ENCODE measurements at regions not wholly inside any gene's neighbourhood (a gene's known extent, or its start where the extent isn't known, plus 50 kb on each side); places are given as distances from the start of the nearest gene placed in this dataset.
"Not testable (repeated sequence)": the region's sequence is repeated elsewhere in the genome, so short reads cannot be mapped to it uniquely, and the experiment has no call there.

DNA sequence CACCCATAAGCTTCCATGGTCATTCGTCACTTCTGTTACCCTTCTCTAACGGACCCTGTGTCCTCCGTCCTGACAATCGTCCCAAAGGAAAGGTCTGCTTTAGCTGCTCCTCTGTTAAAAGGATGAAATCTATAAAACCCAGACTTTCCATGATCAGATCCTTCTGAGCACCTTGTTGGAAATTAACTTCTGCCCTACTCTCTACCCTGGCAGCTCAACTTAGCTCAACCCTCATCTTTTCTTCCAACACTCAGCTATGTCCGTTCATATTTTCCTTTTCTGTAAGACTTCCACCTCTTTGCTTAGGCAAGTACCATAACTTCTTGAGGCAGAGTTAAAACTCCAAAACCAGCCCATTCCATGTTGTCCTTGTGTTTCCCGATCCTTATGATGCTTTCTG is 205.4 kb downstream of the SPATA31A6 start:
- no peak overlapping the region for H3K4me3 Mint-ChIP-seq
- no peaks in the 10 kb centered on the region for H3K9me3 Mint-ChIP-seq
- no peaks in the 10 kb centered on the region for H3K4me1 Mint-ChIP-seq
- no peak overlapping the region for H3K27ac Mint-ChIP-seq
- no peak for DNase-seq
- TF ChIP-seq, protein P1, sequence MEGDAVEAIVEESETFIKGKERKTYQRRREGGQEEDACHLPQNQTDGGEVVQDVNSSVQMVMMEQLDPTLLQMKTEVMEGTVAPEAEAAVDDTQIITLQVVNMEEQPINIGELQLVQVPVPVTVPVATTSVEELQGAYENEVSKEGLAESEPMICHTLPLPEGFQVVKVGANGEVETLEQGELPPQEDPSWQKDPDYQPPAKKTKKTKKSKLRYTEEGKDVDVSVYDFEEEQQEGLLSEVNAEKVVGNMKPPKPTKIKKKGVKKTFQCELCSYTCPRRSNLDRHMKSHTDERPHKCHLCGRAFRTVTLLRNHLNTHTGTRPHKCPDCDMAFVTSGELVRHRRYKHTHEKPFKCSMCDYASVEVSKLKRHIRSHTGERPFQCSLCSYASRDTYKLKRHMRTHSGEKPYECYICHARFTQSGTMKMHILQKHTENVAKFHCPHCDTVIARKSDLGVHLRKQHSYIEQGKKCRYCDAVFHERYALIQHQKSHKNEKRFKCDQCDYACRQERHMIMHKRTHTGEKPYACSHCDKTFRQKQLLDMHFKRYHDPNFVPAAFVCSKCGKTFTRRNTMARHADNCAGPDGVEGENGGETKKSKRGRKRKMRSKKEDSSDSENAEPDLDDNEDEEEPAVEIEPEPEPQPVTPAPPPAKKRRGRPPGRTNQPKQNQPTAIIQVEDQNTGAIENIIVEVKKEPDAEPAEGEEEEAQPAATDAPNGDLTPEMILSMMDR (IDR thresholded peaks at IDR 0.05): no peak
- H3K36me3 Mint-ChIP-seq (ENCODE audit: low read depth): no peaks in the 10 kb centered on the region
- peaks cover 2% of the 10 kb centered on the region for H3K27me3 Mint-ChIP-seq (ENCODE audit: low read depth, poor library complexity)

DNA sequence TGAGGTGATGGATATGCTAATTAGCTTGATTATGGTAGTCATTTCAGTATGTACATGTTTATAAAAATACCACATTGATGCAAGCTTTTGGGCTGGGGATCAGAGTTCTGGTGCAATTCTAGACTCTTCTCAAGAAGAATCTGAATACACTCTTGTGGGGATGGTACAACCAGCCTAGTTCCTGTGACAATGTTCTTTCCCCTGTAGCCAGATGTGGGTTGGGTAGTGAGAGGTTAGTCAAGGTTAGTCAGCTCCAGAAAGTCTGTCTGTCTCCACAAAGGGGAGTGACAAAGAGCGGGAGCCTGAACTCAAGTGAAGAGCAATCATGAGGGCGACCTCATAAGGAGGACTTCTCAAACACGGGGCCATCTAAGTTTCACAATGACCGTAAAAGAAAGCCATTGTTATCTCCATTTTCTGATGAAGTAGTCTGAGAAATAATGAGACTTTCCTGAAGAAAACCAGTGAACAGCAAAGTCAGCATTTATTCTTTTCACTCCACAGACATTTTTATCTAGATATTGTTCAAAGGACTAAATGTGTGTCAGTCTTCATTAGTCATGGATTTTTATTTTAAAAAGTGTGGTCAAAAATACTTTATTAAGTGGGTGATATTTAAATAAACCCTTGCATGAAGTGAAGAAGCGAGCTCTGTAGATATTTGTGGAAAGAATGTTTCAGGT is 209.5 kb downstream of the SPATA31A6 start:
- not testable (repeated sequence) for H3K9me3 Mint-ChIP-seq; H3K27ac Mint-ChIP-seq; H3K4me3 Mint-ChIP-seq; H3K36me3 Mint-ChIP-seq (ENCODE audit: low read depth); DNase-seq; H3K4me1 Mint-ChIP-seq; H3K27me3 Mint-ChIP-seq (ENCODE audit: low read depth, poor library complexity)

DNA sequence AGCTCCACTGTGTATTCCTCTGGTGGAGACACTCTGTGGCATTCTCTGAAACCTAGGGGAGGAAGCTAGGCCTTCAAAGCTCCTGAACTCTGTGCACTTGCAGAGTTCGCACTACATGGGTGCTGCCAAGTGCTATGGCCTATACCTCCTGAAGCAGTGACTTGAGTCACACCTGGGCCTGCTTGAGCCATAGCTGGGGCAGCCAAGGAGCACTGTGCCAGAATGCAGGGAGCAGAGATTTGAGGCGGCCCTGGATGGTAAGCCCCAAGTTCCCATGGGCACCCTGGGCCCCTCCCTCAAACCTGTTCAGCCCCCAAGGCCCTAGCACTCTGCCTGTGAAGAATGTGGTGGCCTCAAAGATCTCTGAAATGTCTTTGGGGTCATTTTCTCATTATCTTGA is 212.9 kb downstream of the SPATA31A6 start:
- Mint-ChIP-seq H3K4me1 (no peaks in the 10 kb centered on the region), H3K4me3 (no peak overlapping the region), H3K9me3 (no peaks in the 10 kb centered on the region), H3K36me3 (ENCODE audit: low read depth) (no peaks in the 10 kb centered on the region), H3K27me3 (ENCODE audit: low read depth, poor library complexity) (peaks cover 4% of the 10 kb centered on the region), H3K27ac (no peak overlapping the region)
- no peak for DNase-seq
- TF ChIP-seq, protein P1 (IDR thresholded peaks at IDR 0.05): no peak

DNA sequence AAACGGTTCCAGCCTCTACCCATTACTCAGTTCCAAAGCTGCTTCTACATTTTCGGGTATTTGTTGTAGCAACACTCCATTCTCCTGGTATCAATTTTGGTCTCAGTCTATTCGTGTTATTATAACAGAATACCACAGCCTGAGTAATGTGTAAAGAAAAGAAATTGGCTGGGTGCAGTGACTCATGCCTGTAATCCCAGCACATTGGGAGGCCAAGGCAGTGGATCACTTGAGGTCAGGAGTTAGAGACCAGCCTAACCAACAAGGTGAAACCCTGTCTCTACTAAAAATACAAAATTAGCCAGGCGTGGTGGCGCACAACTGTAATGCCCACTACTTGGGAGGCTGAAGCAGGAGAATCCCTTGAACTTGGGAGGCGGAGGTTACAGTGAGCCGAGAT is 213.9 kb downstream of the SPATA31A6 start:
- not testable (repeated sequence) for H3K4me1 Mint-ChIP-seq; H3K27ac Mint-ChIP-seq; H3K4me3 Mint-ChIP-seq; H3K9me3 Mint-ChIP-seq; DNase-seq; H3K27me3 Mint-ChIP-seq (ENCODE audit: low read depth, poor library complexity); H3K36me3 Mint-ChIP-seq (ENCODE audit: low read depth)

DNA sequence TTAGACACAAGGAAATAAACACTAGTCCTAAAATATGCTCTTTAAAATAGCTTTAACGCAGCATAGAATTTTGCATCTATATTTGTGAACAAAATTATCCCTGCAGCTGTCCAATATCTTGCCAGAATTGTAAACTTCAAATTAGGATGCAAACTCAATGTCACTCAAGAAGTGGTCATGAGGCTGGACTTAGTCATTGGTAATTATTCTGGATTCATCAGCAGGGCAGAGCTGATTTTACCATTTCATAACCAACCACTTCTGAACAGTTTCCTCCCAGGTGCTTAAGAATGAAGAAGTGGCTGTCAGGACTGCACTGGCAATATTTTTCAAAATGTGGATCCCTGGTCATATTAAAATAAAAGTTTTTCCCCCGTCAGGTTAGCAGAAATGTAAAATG is 219.5 kb downstream of the SPATA31A6 start:
- DNase-seq; H3K27me3 Mint-ChIP-seq (ENCODE audit: low read depth, poor library complexity); H3K9me3 Mint-ChIP-seq; H3K4me1 Mint-ChIP-seq; H3K4me3 Mint-ChIP-seq; H3K36me3 Mint-ChIP-seq (ENCODE audit: low read depth); H3K27ac Mint-ChIP-seq: not testable (repeated sequence)

DNA sequence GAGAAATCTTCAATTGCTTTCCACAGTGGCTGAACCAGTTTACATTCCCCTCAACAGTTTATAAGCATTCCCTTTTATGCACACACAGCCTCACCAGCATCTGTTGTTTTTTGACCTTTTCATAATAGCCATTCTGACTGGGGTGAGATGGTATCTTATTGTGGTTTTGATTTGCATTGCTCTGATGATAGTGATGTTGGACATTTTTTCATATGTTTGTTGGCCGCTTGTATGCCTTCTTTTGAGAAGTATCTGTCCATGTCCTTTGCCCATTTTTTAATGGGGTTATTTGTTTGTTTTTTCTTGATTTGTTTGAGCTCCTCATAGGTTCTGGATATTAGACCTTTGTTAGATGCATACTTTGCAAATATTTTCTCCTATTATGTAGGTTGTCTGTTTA is 226.1 kb downstream of the SPATA31A6 start:
- H3K27ac Mint-ChIP-seq; H3K27me3 Mint-ChIP-seq (ENCODE audit: low read depth, poor library complexity); H3K4me1 Mint-ChIP-seq; DNase-seq; H3K4me3 Mint-ChIP-seq; H3K9me3 Mint-ChIP-seq; H3K36me3 Mint-ChIP-seq (ENCODE audit: low read depth): not testable (repeated sequence)

DNA sequence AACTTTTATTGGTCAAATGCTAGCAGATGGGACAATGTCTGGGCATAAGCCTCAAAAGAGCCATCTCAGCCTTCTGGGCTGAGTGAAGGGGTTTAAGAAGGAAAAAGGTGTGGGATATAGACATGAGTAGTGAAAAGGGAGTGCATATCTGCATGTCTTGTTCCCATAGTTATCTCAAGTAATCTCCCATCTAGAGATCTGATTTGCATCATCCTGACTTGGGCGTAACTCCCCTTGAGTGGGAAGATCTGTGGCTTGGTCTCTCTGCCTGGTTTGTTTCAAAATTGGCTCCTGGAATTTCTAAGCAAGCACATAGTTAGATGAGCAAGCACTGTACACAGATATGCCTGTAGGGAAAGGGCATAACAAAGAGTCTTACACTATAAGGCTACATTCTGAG is 228.9 kb downstream of the SPATA31A6 start:
- not testable (repeated sequence) for H3K4me1 Mint-ChIP-seq; H3K4me3 Mint-ChIP-seq; H3K27me3 Mint-ChIP-seq (ENCODE audit: low read depth, poor library complexity); H3K27ac Mint-ChIP-seq; DNase-seq; H3K36me3 Mint-ChIP-seq (ENCODE audit: low read depth); H3K9me3 Mint-ChIP-seq

DNA sequence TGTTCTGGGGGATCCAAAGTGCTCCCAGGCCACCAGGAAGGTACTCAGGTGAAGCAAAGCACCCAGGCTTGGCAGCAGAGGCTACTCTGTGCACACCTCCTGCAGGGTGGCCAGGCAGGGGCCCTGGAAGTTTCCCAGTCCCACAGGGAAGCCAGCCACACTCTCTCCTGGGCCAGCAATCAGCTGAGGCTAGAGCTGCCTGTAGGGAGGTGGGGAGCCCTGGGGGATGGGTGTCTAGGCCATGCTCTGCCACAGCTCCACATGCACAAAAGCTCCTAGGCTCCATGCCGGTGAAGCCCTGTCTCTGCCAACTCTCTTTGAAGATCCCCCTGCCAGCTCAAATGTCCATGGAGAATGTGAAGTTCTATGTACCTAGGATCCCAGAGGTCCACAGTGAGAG is 231.4 kb downstream of the SPATA31A6 start:
- not testable (repeated sequence) for H3K27ac Mint-ChIP-seq; H3K27me3 Mint-ChIP-seq (ENCODE audit: low read depth, poor library complexity); H3K4me1 Mint-ChIP-seq; H3K9me3 Mint-ChIP-seq; H3K36me3 Mint-ChIP-seq (ENCODE audit: low read depth); DNase-seq; H3K4me3 Mint-ChIP-seq

DNA sequence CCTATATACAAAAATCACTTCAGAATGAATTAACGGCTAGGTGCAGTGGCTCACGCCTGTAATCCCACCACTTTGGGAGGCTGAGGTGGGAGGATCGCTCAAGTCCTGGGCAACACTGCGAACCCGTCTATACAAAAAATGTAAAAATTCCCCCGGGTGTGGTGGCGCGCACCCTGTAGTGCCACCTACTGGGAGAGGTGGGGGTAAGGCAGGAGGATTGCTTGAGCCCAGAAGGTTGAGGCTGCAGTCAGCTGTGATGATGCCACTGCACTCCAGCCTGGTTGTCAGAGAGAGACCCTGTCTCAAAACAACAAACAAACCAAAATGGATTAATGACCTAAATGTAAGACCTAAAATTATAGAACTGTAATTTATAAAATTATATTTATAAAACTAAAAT is 236.2 kb downstream of the SPATA31A6 start:
- H3K27ac Mint-ChIP-seq; H3K36me3 Mint-ChIP-seq (ENCODE audit: low read depth); H3K4me1 Mint-ChIP-seq; H3K27me3 Mint-ChIP-seq (ENCODE audit: low read depth, poor library complexity); DNase-seq; H3K9me3 Mint-ChIP-seq; H3K4me3 Mint-ChIP-seq: not testable (repeated sequence)

DNA sequence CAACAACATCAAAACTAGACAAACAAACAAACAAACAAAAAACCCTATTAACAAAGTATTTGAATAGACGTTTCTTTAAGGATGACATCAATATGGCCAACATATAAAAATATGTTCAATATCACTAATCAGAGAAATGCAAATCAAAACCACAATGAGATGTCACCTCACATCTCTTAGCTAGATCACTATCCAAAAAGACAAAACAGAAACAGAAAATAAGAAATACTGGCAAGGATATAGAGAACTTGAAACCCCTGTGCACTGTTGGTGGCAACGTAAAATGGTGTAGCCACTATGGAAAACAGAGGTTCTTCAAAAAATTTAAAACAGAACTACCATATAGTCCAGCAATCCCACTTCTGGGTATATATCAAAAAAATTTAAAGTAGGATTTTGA is 236.9 kb downstream of the SPATA31A6 start:
- not testable (repeated sequence) for DNase-seq; H3K27me3 Mint-ChIP-seq (ENCODE audit: low read depth, poor library complexity); H3K4me1 Mint-ChIP-seq; H3K27ac Mint-ChIP-seq; H3K9me3 Mint-ChIP-seq; H3K36me3 Mint-ChIP-seq (ENCODE audit: low read depth); H3K4me3 Mint-ChIP-seq

DNA sequence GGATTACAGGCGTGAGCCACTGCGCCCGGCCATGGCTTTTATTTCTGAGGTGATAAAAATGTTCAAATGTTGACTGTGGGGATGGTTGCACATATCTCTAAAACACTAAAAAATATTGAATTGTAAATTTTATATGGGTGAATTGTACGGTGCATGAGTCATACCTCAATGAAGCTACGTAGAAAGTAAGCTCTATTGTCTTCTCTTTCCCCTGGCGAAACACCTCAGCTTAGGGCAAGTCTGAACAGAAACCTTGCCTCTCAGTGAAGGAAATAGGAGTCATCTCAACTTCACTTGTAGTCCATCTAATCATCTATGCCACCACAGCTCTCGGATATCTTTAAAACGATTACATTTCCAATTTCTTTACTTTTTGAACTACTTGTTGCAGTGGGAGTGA is 238.2 kb downstream of the SPATA31A6 start:
- H3K36me3 Mint-ChIP-seq (ENCODE audit: low read depth); H3K4me3 Mint-ChIP-seq; H3K4me1 Mint-ChIP-seq; H3K27ac Mint-ChIP-seq; H3K27me3 Mint-ChIP-seq (ENCODE audit: low read depth, poor library complexity); DNase-seq; H3K9me3 Mint-ChIP-seq: not testable (repeated sequence)

DNA sequence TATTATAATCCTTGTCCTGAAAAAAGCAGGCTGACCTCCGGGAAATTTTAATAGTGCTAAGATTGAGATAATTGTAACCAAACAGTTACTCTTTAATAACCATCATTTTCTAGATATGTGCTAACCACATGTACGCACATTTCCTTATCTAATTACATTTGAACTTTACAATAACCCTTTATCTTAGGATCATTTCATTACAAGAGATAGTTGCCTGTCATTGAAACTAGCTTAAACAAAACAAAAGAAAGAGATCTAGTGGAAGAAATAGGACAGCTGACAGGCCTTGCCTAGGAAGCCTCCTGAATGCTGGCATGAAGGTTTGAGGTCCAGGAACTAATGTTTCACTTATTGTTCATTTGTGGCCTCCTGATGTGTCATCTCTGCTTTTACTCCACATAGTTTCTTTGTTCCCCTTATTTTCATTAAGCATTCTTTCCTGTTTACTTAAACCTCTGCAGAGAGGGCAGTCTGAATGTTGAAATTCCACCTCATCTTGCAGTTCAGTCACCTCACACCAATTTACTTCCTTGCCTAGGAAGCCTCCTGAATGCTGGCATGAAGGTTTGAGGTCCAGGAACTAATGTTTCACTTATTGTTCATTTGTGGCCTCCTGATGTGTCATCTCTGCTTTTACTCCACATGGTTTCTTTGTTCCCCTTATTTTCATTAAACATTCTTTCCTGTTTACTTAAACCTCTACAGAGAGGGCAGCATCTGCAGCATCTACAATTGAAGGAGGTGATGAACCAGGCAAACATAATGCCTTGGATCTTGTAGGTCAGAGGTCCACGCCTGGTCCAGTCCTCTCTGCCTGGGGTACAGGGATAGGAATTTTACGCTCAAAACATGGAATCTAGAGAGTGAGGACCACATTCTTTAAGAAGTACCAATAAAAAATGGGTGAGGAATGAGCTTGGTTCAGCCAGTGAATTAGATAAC is 247.5 kb downstream of the SPATA31A6 start:
- H3K27ac Mint-ChIP-seq; H3K9me3 Mint-ChIP-seq; DNase-seq; H3K4me3 Mint-ChIP-seq; H3K27me3 Mint-ChIP-seq (ENCODE audit: low read depth, poor library complexity); H3K36me3 Mint-ChIP-seq (ENCODE audit: low read depth): not testable (repeated sequence)
- H3K4me1 Mint-ChIP-seq: peaks cover 17% of the 10 kb centered on the region

DNA sequence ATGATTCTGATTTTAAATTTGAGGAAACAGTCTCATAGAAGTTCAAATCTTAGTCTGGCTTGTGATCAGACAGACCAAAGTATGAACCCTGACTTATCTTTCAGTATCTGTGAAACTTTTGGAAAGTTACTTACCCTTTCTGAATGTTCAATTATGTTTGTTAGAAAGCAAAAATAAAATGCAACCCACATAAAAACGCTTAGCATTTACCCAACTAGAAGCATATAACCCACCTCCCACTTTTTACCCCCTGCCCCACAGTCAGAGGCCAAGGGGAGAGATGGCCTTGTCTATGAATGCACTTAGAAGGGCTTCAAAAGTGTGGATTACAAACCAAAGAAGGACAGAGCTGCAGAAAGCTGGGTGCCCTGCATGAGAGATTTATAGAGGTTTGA is 248.2 kb downstream of the SPATA31A6 start:
- DNase-seq; H3K27me3 Mint-ChIP-seq (ENCODE audit: low read depth, poor library complexity); H3K4me3 Mint-ChIP-seq; H3K36me3 Mint-ChIP-seq (ENCODE audit: low read depth); H3K27ac Mint-ChIP-seq; H3K9me3 Mint-ChIP-seq: not testable (repeated sequence)
- H3K4me1 Mint-ChIP-seq: peaks cover 17% of the 10 kb centered on the region
